CD4-positive, alpha-beta T cell treated with Interleukin-6 at 100 ng/mL for 8 hours (primary cell): ENCODE measurements at regions not wholly inside any gene's neighbourhood (a gene's known extent, or its start where the extent isn't known, plus 50 kb on each side); places are given as distances from the start of the nearest gene placed in this dataset.

Experiments
- DNase-seq: peaks from one replicate; pipeline ENCODE4 v3.0.0-alpha.2; 2020; ENCODE audit warnings: mixed read lengths, low spot score

DNA sequence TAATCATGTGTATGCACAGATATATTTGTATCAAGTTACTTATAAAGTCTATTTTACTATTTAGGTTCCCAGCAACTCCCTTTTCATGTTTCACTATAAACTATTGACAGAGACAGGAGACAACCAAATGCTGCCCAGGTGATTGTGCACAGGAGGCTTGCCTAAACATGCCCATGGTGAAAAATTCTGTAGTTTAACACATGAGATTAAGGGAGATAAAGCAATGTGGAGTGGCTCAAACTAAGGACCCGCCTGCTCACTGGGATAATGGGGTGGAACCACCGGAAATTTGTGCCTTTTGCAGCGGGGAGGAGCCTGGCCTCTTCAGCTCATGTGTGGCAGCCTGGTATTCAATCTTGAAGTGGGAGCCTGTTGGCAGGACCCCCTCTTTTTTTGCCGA, 459.5 kb upstream of the CNTN5 start:
- no peak for DNase-seq

DNA sequence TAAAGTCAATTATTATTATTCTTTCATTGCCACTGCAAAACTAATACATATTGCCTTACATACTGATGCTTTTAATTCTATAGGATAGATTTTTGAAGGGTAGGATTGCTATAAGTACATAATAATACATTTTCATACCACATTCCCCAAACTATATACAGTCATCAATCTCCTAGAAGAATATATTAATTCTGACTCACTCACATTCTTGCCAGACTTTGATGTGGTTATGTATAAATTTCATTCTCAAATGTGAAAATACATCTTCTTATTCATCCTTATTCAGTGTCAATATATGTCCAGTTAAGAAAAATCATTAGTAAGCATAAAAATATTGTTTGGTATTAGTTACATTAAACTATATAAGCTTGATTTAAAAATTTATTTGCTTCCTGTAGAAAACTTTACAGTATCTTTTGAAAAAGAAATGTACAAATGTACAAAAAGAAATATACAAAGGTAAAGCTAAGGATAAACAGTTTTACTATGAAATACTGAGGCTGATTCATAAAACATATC, 458.8 kb upstream of the CNTN5 start:
- DNase-seq: no peak

DNA sequence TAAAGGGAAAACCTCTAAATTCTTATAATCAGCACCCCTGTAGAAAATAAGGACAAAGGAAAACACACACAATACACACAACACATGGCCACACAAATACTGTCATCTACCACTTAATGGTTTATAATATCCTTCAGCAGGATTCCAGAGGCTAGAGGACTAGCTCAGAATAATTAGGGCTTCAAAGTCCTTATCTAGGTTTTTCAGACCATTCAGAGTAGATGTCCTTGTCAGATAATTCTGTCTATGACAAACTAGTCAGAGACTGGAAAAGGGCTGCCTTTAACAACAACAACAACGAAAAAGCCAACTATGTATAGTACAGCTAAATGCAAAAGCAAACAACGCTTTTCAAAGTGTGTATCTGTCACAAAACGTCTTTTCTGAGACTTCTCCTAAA, 456.5 kb upstream of the CNTN5 start:
- DNase-seq: no peak

GRCh38 chr11:98564881-98565280, 455.9 kb upstream of the CNTN5 start:
- DNase-seq: no peak

DNA sequence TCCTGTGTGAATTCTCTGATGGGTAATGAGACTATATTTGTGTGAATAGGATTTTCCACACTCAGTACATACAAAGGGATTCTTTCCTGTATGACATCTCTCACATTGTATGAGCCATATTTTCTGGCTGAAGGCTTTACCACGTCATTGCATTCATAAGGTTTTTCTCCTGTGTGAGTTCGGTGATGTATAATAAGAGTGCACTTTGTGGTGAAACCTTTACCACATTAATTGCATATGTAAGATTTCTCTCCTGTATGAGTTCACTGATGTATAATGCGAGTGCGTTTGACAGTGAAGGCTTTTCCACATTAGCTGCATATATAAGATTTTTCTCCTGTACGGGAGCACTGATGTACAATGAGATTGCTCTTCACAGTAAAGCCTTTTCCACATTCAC, 455.4 kb upstream of the CNTN5 start:
- no peak for DNase-seq

DNA sequence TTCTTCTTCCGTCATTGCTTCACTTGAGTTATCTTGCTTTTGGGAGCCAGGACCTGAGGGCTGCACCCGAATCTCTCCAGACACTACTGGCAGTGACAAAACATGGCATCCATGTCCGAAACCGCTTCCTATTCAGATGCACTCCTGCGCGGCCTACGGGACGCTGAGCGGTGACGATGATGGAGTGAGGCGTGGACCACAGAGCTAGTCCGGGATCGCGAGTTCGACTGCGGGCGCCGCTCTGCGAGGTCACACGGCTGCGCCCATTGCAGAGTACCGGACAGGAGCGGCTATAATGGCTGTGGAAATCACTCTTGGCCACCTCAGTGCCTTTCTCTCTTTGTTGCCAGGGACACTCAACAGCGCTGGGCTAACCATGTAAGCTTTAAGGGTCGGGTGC, 453.8 kb upstream of the CNTN5 start:
- no peak for DNase-seq

GRCh38 chr11:98568013-98568412, 452.7 kb upstream of the CNTN5 start:
- DNase-seq: no peak

DNA sequence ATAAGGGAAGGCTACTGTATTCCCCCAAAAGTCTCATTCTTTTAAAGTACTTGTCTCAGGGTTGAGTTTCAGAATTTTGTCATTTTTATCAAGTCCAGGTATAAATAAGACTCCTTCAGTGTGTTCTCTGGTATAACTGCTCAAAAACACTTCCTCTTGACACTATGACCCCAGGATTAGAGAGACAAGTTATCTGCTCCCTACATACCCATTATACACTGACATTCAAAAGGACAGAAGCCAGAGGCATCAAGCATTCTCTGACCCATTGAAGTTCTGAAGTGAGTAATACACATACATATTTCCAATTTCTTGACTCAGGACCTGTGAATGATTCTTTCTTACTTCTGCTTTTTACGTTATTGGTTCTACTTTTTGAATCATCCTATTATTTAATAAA, 447.8 kb upstream of the CNTN5 start:
- DNase-seq: no peak

GRCh38 chr11:98587884-98588283, 432.9 kb upstream of the CNTN5 start:
- DNase-seq: no peak

GRCh38 chr11:98589967-98590366, 430.8 kb upstream of the CNTN5 start:
- no peak for DNase-seq

DNA sequence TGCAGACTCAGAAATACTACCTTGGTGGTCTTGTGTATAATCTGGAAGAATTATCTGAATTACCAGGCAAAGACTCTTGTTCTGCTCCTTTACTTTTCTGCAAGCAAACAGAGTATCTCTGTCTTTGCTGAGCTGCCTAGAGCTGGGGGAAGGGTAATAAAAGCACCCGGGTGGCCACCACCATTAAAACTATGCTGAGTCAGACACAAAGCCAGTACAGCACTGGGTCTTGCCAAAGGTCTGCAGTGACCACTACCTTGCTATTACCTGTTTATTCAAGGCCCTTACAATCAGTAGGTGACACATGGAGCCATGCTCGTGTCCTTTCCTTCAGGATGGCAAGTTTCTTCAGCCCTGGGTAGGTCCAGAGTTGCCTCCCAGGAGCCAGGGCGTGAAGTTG, 420.6 kb upstream of the CNTN5 start:
- no peak for DNase-seq

GRCh38 chr11:98600786-98601773, 419.7 kb upstream of the CNTN5 start:
- DNase-seq: no peak

- no peak for DNase-seq
Observed at GRCh38 chr11:98616098-98616655, 404.6 kb upstream of the CNTN5 start.

GRCh38 chr11:98621767-98622166, 399.0 kb upstream of the CNTN5 start:
- no peak for DNase-seq

GRCh38 chr11:98625526-98625925, 395.2 kb upstream of the CNTN5 start:
- no peak for DNase-seq

- no peak for DNase-seq
Observed at GRCh38 chr11:98630736-98631135, 390.0 kb upstream of the CNTN5 start.

DNA sequence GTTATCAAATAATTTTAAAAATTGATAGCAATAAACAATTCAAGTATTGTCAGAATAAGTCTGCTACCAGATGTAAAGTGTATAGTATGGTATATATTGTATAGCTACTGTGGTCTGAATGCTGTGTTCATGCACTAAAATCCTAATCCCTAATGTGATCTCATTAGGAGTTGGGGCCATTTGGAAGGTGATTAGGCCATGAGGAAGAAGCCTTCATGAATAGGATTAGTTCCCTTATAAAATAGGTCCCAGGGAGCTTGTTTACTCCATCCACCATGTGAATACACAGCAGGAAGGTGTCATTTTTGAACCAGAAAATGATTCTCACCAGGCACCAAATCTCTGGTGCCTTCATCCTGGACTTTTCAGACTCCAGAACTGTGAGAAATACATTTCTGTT, 363.0 kb upstream of the CNTN5 start:
- no peak for DNase-seq

DNA sequence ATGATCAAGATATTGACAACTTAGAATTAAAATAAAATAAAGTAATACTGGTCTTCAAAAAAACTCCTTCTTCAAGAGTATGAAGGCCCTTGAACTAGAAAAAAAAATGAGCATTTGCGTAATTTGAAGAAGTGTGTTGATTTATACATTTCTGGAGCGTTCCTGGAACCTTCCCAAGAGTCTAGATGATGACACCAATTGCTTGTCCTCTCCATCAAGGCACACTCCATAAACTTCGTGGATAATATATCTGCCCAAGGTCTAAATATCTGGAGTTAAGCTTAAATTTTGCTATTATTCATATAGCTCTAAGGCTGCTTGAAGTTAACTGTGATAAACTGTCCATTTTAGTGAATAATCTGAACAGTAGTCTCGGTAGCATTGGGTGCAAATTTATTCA, 361.3 kb upstream of the CNTN5 start:
- no peak for DNase-seq

DNA sequence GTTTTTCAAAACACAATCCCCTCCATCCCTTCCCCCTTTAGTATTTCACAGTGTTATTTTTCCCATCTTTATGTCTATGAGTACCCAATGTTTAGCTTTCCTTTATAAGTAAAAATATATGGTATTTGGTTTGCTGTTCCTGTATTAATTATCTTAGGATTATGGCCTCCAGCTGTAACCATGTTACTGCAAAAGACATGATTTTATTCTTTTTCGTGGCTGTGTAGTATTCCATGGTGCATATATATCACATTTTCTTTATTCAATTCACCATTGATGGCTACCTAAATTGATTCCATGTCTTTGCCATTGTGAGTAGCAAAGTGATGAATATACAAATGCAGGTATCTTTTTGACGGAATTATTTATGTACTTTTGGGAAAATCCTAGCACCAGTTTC, 346.4 kb upstream of the CNTN5 start:
- no peak for DNase-seq

DNA sequence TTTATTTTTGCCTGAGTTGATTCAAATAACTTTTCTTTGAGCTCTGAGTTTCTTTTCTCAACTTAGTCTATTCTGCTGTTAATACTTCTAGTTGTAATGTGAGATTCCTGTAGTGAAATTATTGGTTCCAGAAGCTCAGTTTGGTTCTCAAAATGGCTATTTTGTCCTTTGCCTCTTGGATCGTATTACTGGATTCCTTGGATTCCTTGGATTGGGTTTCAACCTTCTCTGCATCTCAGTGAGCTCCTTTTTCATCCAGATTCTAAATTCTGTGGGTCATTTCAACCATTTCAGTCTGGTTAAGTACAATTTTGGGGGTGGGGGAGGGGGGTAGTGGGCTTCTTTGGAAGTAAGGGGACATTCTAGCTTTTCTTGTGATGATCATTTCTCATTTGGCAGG, 341.1 kb upstream of the CNTN5 start:
- no peak for DNase-seq

DNA sequence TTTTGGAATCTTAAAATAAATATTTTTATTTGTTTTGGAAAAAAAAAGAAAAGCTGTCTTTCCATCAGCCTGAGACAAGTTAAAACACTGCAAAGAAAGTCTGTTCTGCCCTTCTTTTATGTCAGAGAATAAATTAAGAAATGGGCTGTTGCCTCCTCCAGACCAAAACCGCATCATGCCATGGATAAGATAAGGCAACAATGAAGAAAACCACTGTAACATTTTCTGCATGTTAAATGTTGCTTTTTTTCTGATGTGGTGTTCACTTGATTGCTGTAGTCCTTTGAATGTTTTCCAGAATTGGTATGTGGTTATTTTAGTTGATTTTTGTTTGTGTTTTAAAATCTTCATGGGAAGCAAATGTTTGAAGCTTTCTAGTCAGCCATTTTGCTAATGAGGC, 319.2 kb upstream of the CNTN5 start:
- no peak for DNase-seq

GRCh38 chr11:98703779-98704556, 316.8 kb upstream of the CNTN5 start:
- DNase-seq: no peak

GRCh38 chr11:98710026-98710425, 310.7 kb upstream of the CNTN5 start:
- DNase-seq: no peak
